Vagina (tissue), 2 donors: ENCODE measurements at regions not wholly inside any gene's neighbourhood (a gene's known extent, or its start where the extent isn't known, plus 50 kb on each side); places are given as distances from the start of the nearest gene placed in this dataset.

Experiments
- POLR2A ChIP-seq, 2 donors: fragments of 450-650 bp; IDR thresholded peaks; one replicate each; pipeline ENCODE4 v1.6.1; 2017; ENCODE audit warnings: antibody characterized with exemption in 2 of 2, mild to moderate bottlenecking in 2 of 2, moderate library complexity in 2 of 2
- TF ChIP-seq, protein P1 (sequence below), 3 experiments: fragments of 450-650 bp in 2 of 3; fragments of 200-600 bp in 1 of 3; sonication (generic) in 1 of 3; IDR thresholded peaks; one replicate each; pipeline ENCODE4 v1.5.1; 2017 to 2019; ENCODE audit warnings: antibody characterized with exemption in 3 of 3, mild to moderate bottlenecking in 2 of 3, moderate library complexity in 2 of 3

- TF ChIP-seq, protein P1, sequence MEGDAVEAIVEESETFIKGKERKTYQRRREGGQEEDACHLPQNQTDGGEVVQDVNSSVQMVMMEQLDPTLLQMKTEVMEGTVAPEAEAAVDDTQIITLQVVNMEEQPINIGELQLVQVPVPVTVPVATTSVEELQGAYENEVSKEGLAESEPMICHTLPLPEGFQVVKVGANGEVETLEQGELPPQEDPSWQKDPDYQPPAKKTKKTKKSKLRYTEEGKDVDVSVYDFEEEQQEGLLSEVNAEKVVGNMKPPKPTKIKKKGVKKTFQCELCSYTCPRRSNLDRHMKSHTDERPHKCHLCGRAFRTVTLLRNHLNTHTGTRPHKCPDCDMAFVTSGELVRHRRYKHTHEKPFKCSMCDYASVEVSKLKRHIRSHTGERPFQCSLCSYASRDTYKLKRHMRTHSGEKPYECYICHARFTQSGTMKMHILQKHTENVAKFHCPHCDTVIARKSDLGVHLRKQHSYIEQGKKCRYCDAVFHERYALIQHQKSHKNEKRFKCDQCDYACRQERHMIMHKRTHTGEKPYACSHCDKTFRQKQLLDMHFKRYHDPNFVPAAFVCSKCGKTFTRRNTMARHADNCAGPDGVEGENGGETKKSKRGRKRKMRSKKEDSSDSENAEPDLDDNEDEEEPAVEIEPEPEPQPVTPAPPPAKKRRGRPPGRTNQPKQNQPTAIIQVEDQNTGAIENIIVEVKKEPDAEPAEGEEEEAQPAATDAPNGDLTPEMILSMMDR (IDR thresholded peaks at IDR 0.05) = no peak
- TF ChIP-seq POLR2A (IDR thresholded peaks at IDR 0.05) = no peak
Observed at GRCh38 chr15:47568030-47568429, 149.3 kb upstream of the SEMA6D start.
